K562 (cell line): ENCODE measurements at regions not wholly inside any gene's neighbourhood (a gene's known extent, or its start where the extent isn't known, plus 50 kb on each side); places are given as distances from the start of the nearest gene placed in this dataset.

Source experiments
- EP300 ChIP-seq: IDR thresholded peaks from 2 replicates; pipeline ENCODE4 v1.6.1; 2012; ENCODE audit warnings: low read length, improper control_type of control experiment
- EZH2 ChIP-seq: IDR thresholded peaks from 2 replicates; pipeline ENCODE4 v1.6.1; 2012; ENCODE audit warnings: low read depth, mild to moderate bottlenecking, inconsistent platforms, low read length, borderline replicate concordance
- POLR2A ChIP-seq: fragments of 450-650 bp; conservative IDR thresholded peaks from 2 replicates; pipeline ENCODE4 v1.6.1; 2016
- TF ChIP-seq, protein P1 (sequence below): sonication (generic); formaldehyde crosslinking; IDR thresholded peaks from 2 replicates; pipeline ENCODE4 v1.9.0; 2022; ENCODE audit warnings: mild to moderate bottlenecking, missing genetic modification reagents
- TF ChIP-seq, protein P2 (sequence below), 3 experiments: IDR thresholded peaks in 2 of 3; conservative IDR thresholded peaks in 1 of 3; 2 replicates each; pipeline ENCODE4 v1.5.1; 2011 to 2012; ENCODE audit warnings: low read length in 3 of 3, mild to moderate bottlenecking in 3 of 3, control low read depth in 2 of 3, improper control_type of control experiment in 1 of 3, inconsistent platforms in 1 of 3, low read depth in 1 of 3, mixed read lengths in 1 of 3, moderate library complexity in 1 of 3; ENCODE audit not compliant: insufficient read depth in 2 of 3

DNA sequence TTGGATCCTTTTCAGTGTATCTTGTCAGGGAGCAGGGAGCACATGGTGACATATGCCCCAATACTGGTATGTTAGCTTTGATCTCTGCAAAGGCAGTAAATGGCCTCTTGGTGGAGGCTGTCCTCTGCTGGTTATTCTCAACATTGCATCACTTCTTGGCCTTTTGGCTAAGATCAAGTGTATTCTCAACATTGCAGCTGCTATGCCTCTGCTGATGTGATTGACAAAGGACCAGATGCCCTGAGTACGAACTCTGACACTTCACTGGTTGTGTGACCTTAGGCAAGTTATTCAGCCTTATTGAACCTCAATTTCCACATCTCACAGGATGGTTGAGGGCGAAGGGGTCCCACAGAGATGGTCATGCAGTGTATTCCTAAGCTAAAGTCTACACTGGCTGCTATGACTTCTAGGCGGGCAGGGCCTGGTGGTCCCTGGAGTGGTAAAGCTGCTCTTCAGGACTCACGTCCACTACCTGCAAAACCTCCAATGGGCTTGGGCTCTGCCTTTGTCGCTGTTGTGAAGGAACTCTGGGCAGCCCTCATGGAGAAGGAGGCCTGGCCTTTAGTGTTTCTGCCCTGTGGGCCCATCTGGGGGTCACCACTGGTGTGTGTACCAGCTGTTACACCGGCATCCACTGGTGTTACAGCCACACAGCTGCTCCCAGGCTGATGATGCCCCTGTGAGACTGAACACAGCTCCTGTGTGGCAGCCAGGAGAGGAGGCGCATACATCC lies 64.8 kb downstream of the DNTTIP2 start:
- TF ChIP-seq POLR2A, result no peak
- TF ChIP-seq, protein P1, sequence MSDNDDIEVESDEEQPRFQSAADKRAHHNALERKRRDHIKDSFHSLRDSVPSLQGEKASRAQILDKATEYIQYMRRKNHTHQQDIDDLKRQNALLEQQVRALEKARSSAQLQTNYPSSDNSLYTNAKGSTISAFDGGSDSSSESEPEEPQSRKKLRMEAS (CRISPR knock-in tag), result no peak
- TF ChIP-seq, protein P2, sequence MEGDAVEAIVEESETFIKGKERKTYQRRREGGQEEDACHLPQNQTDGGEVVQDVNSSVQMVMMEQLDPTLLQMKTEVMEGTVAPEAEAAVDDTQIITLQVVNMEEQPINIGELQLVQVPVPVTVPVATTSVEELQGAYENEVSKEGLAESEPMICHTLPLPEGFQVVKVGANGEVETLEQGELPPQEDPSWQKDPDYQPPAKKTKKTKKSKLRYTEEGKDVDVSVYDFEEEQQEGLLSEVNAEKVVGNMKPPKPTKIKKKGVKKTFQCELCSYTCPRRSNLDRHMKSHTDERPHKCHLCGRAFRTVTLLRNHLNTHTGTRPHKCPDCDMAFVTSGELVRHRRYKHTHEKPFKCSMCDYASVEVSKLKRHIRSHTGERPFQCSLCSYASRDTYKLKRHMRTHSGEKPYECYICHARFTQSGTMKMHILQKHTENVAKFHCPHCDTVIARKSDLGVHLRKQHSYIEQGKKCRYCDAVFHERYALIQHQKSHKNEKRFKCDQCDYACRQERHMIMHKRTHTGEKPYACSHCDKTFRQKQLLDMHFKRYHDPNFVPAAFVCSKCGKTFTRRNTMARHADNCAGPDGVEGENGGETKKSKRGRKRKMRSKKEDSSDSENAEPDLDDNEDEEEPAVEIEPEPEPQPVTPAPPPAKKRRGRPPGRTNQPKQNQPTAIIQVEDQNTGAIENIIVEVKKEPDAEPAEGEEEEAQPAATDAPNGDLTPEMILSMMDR (IDR thresholded peaks at IDR 0.05 in 2 of 3, conservative IDR thresholded peaks at IDR 0.05 in 1 of 3; ENCODE audit: insufficient read depth in 2 of 3, low read depth in 1 of 3, low read length in 3 of 3), result peak; percentile 88 to 96 (median 91)
- no peak for TF ChIP-seq EZH2
- no peak for TF ChIP-seq EP300
